Right atrium auricular region (tissue), 2 donors: ENCODE measurements at regions not wholly inside any gene's neighbourhood (a gene's known extent, or its start where the extent isn't known, plus 50 kb on each side); places are given as distances from the start of the nearest gene placed in this dataset.

Experiments
- DNase-seq: peaks from one replicate; pipeline ENCODE4 v3.0.0-alpha.2; 2019; ENCODE audit warnings: low spot score
- H3K27ac ChIP-seq, 2 donors: fragments of 200-600 bp; sonication (generic); 1 replicate in 1 of 2; 2 replicates in 1 of 2; pipeline ENCODE4 v1.5.1; 2016 to 2019
- H3K27me3 ChIP-seq, 2 donors: fragments of 200-600 bp; sonication (generic); one replicate each; pipeline versions ENCODE4 v1.5.1 to v1.6.0; 2017 to 2019
- H3K36me3 ChIP-seq: fragments of 200-600 bp; sonication (generic); one replicate; pipeline ENCODE4 v1.5.1; 2016
- H3K4me1 ChIP-seq, 2 donors: fragments of 200-600 bp; sonication (generic); one replicate each; pipeline versions ENCODE4 v1.5.1 to v1.6.0; 2017 to 2019
- H3K4me3 ChIP-seq, 2 donors: fragments of 200-600 bp; sonication (generic); 1 replicate in 1 of 2; 2 replicates in 1 of 2; pipeline ENCODE4 v1.5.1; 2017 to 2019; ENCODE audit warnings: mild to moderate bottlenecking in 1 of 2, moderate library complexity in 1 of 2
- H3K9me3 ChIP-seq, 2 donors: fragments of 200-600 bp; sonication (generic); one replicate each; pipeline ENCODE4 v1.5.1; 2019
- CTCF ChIP-seq, 2 donors: fragments of 200-600 bp; sonication (generic); IDR thresholded peaks; one replicate each; pipeline ENCODE4 v1.5.1; 2019; ENCODE audit warnings: antibody characterized with exemption in 2 of 2

DNA sequence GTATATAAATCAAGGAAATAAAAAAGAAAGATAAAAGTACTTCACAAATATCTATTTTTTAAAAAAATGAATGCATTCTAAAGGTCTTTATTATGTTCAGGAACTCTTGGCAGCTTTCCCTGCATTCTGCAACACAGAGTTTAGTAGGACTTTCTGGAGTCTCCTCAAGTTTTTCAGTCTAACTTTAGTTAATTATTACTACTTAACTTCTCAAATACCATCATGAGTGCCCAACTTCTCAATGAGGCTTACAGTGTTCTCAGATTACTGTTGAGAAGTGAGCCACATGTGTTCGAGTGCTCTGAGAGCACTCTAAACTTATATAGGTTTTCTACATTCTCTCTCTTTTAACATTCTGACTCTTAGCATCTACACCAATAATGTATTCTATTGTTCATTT, 1852.9 kb upstream of the PCDH10 start:
- no peaks in the 10 kb centered on the region for H3K27me3 ChIP-seq
- no peaks in the 10 kb centered on the region for H3K9me3 ChIP-seq
- H3K27ac ChIP-seq: no peak overlapping the region
- H3K4me3 ChIP-seq: no peak overlapping the region
- H3K36me3 ChIP-seq: no peaks in the 10 kb centered on the region
- no peaks in the 10 kb centered on the region for H3K4me1 ChIP-seq
- no peak for TF ChIP-seq CTCF (IDR thresholded peaks at IDR 0.05)
- DNase-seq: no peak

DNA sequence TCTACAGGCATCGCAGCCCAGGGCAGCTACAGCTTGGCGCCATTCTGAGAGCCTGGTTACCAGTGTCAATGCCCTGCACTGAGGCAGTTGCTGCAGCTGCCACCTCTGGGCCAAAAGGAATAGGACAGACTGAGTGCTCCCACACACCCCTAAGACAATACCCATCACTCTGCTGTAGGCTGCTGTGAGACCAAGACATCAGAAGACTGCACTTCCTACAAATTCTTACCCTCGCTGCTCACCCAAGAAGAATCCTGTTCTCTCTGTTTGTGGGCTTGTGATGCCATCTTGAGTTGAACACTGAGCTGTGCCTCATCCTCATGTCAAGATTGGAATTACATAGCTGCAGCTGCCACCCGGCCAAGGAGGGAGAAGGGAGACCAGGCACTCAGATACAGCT, 1847.0 kb upstream of the PCDH10 start:
- no peak overlapping the region for H3K27ac ChIP-seq
- H3K4me3 ChIP-seq: no peak overlapping the region
- H3K9me3 ChIP-seq: no peaks in the 10 kb centered on the region
- no peaks in the 10 kb centered on the region for H3K36me3 ChIP-seq
- H3K4me1 ChIP-seq: no peaks in the 10 kb centered on the region
- DNase-seq: no peak
- TF ChIP-seq CTCF (IDR thresholded peaks at IDR 0.05): no peak
- no peaks in the 10 kb centered on the region for H3K27me3 ChIP-seq

GRCh38 chr4:131304686-131305085, 1844.4 kb upstream of the PCDH10 start:
- Histone ChIP-seq H3K9me3 (no peaks in the 10 kb centered on the region), H3K27me3 (no peaks in the 10 kb centered on the region), H3K4me1 (no peaks in the 10 kb centered on the region), H3K36me3 (no peaks in the 10 kb centered on the region), H3K4me3 (no peak overlapping the region), H3K27ac (no peak overlapping the region)
- TF ChIP-seq CTCF (IDR thresholded peaks at IDR 0.05): no peak
- DNase-seq: no peak

DNA sequence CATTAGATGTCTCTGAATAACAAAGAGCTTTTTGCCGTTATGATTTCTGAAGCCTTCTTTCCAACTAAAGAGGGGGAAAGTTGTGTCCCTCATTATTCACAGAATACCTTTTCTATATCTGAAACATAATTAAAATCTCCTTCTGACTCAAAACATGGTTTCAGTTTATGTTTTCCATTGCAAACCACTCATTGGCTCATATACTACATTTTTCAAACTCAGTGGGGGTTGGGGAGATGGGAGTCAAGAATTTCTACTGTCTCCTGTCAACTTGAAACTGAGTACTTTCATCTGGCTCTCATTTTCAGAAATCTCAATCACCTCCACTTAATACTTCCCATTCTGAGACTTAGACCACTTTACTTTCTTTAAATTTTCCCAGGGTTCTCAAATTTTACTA, 1839.5 kb upstream of the PCDH10 start:
- Histone ChIP-seq H3K9me3 (no peaks in the 10 kb centered on the region), H3K27me3 (no peaks in the 10 kb centered on the region), H3K4me3 (no peak overlapping the region), H3K4me1 (no peaks in the 10 kb centered on the region), H3K36me3 (no peaks in the 10 kb centered on the region), H3K27ac (no peak overlapping the region)
- TF ChIP-seq CTCF (IDR thresholded peaks at IDR 0.05): no peak
- no peak for DNase-seq

- no peak for TF ChIP-seq CTCF (IDR thresholded peaks at IDR 0.05)
- no peaks in the 10 kb centered on the region for H3K36me3 ChIP-seq
- DNase-seq: no peak
- no peaks in the 10 kb centered on the region for H3K27me3 ChIP-seq
- no peaks in the 10 kb centered on the region for H3K9me3 ChIP-seq
- H3K4me3 ChIP-seq: no peak overlapping the region
- H3K27ac ChIP-seq: no peak overlapping the region
- H3K4me1 ChIP-seq: no peaks in the 10 kb centered on the region
Measured at GRCh38 chr4:131316086-131316485, 1833.0 kb upstream of the PCDH10 start.

DNA sequence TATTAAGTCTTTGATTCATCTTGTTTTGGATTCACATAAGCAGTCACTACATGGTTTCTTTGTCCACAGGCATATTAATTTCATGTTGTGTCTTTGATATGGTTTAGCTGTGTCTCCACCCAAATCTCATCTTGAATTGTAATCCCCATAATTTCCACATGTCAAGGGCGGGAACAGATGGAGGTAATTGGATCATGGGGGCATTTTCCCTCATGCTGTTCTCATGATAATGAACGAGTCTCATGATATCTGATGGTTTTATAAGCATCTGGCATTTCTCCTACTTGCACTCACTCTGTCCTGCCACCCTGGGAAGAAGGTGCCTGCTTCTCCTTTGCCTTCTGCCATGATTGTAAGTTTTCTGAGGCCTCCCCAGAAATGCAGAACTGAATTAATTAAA, 1811.2 kb upstream of the PCDH10 start:
- H3K4me3 ChIP-seq: no peak overlapping the region
- no peaks in the 10 kb centered on the region for H3K4me1 ChIP-seq
- DNase-seq: no peak

More for the DNA sequence above, 1811.2 kb upstream of the PCDH10 start:
- Histone ChIP-seq H3K27me3 (no peaks in the 10 kb centered on the region), H3K9me3 (no peaks in the 10 kb centered on the region), H3K27ac (no peak overlapping the region), H3K36me3 (no peaks in the 10 kb centered on the region)
- TF ChIP-seq CTCF (IDR thresholded peaks at IDR 0.05): no peak
